K562 (cell line): ENCODE measurements at regions not wholly inside any gene's neighbourhood (a gene's known extent, or its start where the extent isn't known, plus 50 kb on each side); places are given as distances from the start of the nearest gene placed in this dataset.

Experiments
- ATAC-seq: fragments of 200-7000 bp; cut with Tn5 transposase; 3 replicates; pipeline ENCODE4 v1.9.1; 2020; ENCODE audit warnings: moderate library complexity
- BruUV-seq: library from RNA; stranded (reverse); fragments of 400-500 nt; replicated peaks from 2 replicates; lab custom pipeline; 2021; lab: Mats Ljungman, UMichigan
- CTCF ChIA-PET: fragments of 300-600 bp; formaldehyde crosslinking; extraction: SDS; loops from one replicate; lab custom pipeline; 2021; ENCODE audit warnings: low intra/inter-chr PET ratio; lab: Yijun Ruan, JAX
- POLR2A ChIA-PET: fragments of 300-600, 350-650 bp; sonication (Branson Sonifier 250); formaldehyde crosslinking; extraction: SDS; loops from one replicate; lab custom pipeline; 2021; ENCODE audit warnings: antibody characterized with exemption, inconsistent platforms; lab: Yijun Ruan, JAX
- DNase-seq, 4 experiments: peaks; one replicate each; pipeline versions ENCODE4 v3.0.0 to v3.0.0-alpha.2; 2011 to 2018; ENCODE audit warnings: low spot score in 3 of 4, mixed read lengths in 3 of 4; ENCODE audit errors: extremely low read depth in 1 of 4
- FAIRE-seq: peaks from 2 replicates; lab custom pipeline; 2011; peaks lifted over from hg19 to GRCh38; lab: Jason Lieb, UNC
- H2AFZ ChIP-seq: 2 replicates; pipeline ENCODE4 v1.6.0; 2011; ENCODE audit warnings: low read depth, low read length, control low read depth, inconsistent platforms
- H3K27ac ChIP-seq: fragments of 200-600 bp; 3 replicates; pipeline ENCODE4 v1.8.0; 2011; ENCODE audit warnings: low read depth, mild to moderate bottlenecking, control low read depth, inconsistent platforms, low read length, moderate library complexity, mixed read lengths; ENCODE audit errors: extremely low read depth
- H3K27me3 ChIP-seq, 2 experiments: fragments of 300-600 bp in 1 of 2; 2 replicates in 1 of 2; 3 replicates in 1 of 2; pipeline versions ENCODE4 v1.6.0 to v1.8.0; 2011; ENCODE audit warnings: inconsistent platforms in 2 of 2, low read length in 2 of 2, mild to moderate bottlenecking in 1 of 2, mixed read lengths in 1 of 2, moderate library complexity in 1 of 2; ENCODE audit not compliant: control insufficient read depth in 2 of 2, insufficient read depth in 2 of 2
- H3K36me3 ChIP-seq: fragments of 300-600 bp; 3 replicates; pipeline ENCODE4 v1.8.0; 2011; ENCODE audit warnings: mild to moderate bottlenecking, low read length, inconsistent platforms; ENCODE audit not compliant: control insufficient read depth, insufficient read depth
- H3K4me1 ChIP-seq, 2 experiments: fragments of 200-600 bp in 1 of 2; replicated peaks in 1 of 2; 2 replicates in 1 of 2; 3 replicates in 1 of 2; pipeline versions ENCODE4 v1.5.1 to v1.8.0; 2011; ENCODE audit warnings: inconsistent platforms in 2 of 2, low read length in 2 of 2, mild to moderate bottlenecking in 1 of 2, mixed read lengths in 1 of 2, moderate library complexity in 1 of 2; ENCODE audit not compliant: control insufficient read depth in 2 of 2, insufficient read depth in 2 of 2
- H3K4me2 ChIP-seq: 2 replicates; pipeline ENCODE4 v1.6.1; 2011; ENCODE audit warnings: low read length, control low read depth, inconsistent platforms, mixed read lengths; ENCODE audit not compliant: insufficient read depth
- H3K4me3 ChIP-seq: fragments of 200-600 bp; sonication (generic), shearing (Covaris generic); 2 replicates; pipeline ENCODE4 v1.5.1; 2016; ENCODE audit warnings: control low read depth, inconsistent platforms
- H3K79me2 ChIP-seq: fragments of 200-600 bp; 3 replicates; pipeline ENCODE4 v1.8.0; 2011; ENCODE audit warnings: low read length, inconsistent platforms; ENCODE audit not compliant: control insufficient read depth, insufficient read depth
- H3K9ac ChIP-seq, 2 experiments: 2 replicates each; pipeline versions ENCODE4 v1.6.0 to v1.6.1; 2011; ENCODE audit warnings: low read depth in 2 of 2, low read length in 2 of 2, control low read depth in 1 of 2, inconsistent platforms in 1 of 2, mild to moderate bottlenecking in 1 of 2, mixed read lengths in 1 of 2; ENCODE audit not compliant: insufficient read depth in 1 of 2
- H3K9me1 ChIP-seq: one replicate; pipeline ENCODE4 v1.6.0; 2011; ENCODE audit warnings: inconsistent platforms, mild to moderate bottlenecking, low read length, moderate library complexity; ENCODE audit not compliant: control insufficient read depth, insufficient read depth
- H3K9me3 ChIP-seq: replicated peaks from 2 replicates; pipeline ENCODE4 v1.5.1; 2011; ENCODE audit warnings: low read depth, low read length, inconsistent platforms; ENCODE audit not compliant: control insufficient read depth, insufficient read depth
- H4K20me1 ChIP-seq: replicated peaks from 2 replicates; pipeline ENCODE4 v1.6.1; 2011; ENCODE audit warnings: low read length, inconsistent platforms, mixed read lengths; ENCODE audit not compliant: control insufficient read depth, insufficient read depth
- CCAR2 ChIP-seq: fragments of 200-400 bp; formaldehyde crosslinking; IDR thresholded peaks from 2 replicates; pipeline ENCODE4 v1.6.1; 2017; ENCODE audit warnings: mild to moderate bottlenecking, low read depth, low read length
- MAFG ChIP-seq: fragments of 450-650 bp; conservative IDR thresholded peaks from 2 replicates; pipeline ENCODE4 v1.6.1; 2016; ENCODE audit warnings: missing genetic modification characterization, missing compliant biosample characterization
- PYGO2 ChIP-seq: fragments of 450-650 bp; IDR thresholded peaks from 2 replicates; pipeline ENCODE4 v1.6.1; 2016; ENCODE audit warnings: mild to moderate bottlenecking, missing genetic modification characterization, moderate library complexity, missing compliant biosample characterization
- SMARCE1 ChIP-seq: fragments of 450-650 bp; IDR thresholded peaks from 2 replicates; pipeline ENCODE4 v1.7.1; 2016; ENCODE audit warnings: mild to moderate bottlenecking
- SRSF7 ChIP-seq: fragments of 200-400 bp; formaldehyde crosslinking; optimal IDR thresholded peaks from 2 replicates; pipeline ENCODE3; 2017; ENCODE audit warnings: mild to moderate bottlenecking, low read depth, low read length
- TBL1XR1 ChIP-seq, 2 experiments: IDR thresholded peaks; 2 replicates each; pipeline ENCODE4 v1.6.1; 2012; ENCODE audit warnings: improper control_type of control experiment in 2 of 2, low read length in 2 of 2, mild to moderate bottlenecking in 1 of 2
- TEAD1 ChIP-seq, 2 experiments: fragments of 450-650 bp in 1 of 2; sonication (generic) in 1 of 2; formaldehyde crosslinking; IDR thresholded peaks; 2 replicates each; pipeline versions ENCODE4 v1.4.0 to v1.8.0; 2020 to 2022; ENCODE audit warnings: mild to moderate bottlenecking in 2 of 2, missing genetic modification reagents in 1 of 2
- ZFX ChIP-seq: sonication (generic); formaldehyde crosslinking; IDR thresholded peaks from 2 replicates; pipeline ENCODE4 v1.8.0; 2022; ENCODE audit warnings: mild to moderate bottlenecking, missing genetic modification reagents, moderate library complexity
- ZKSCAN8 ChIP-seq: fragments of 200-800 bp; sonication (Bioruptor generic); IDR thresholded peaks from 2 replicates; pipeline ENCODE4 v1.6.1; 2016; ENCODE audit warnings: missing genetic modification characterization, missing compliant biosample characterization
- ZNF644 ChIP-seq: fragments of 200-800 bp; sonication (Bioruptor generic); IDR thresholded peaks from 2 replicates; pipeline ENCODE4 v1.6.1; 2016; ENCODE audit warnings: low read depth, missing genetic modification characterization, missing compliant biosample characterization
- WGBS: fragments of 100-300 bp; shearing (Covaris generic); methylation state at CpG from one replicate; pipeline ENCODE4 v1.1.6; 2016; ENCODE audit warnings: low coverage, mixed read lengths; ENCODE audit not compliant: insufficient coverage; ENCODE audit errors: missing lambda C conversion rate; 5-methylcytosine and 5-hydroxymethylcytosine counted together
- in situ Hi-C: fragments of 300-500 bp; cut with MboI; formaldehyde crosslinking; loops from 4 replicates; pipeline ENCODE4 v1.15.0; 2018; ENCODE audit warnings: inconsistent platforms, mixed read lengths
- intact Hi-C: fragments of 100-400 bp; cut with micrococcal nuclease; formaldehyde crosslinking; loops from 2 replicates; pipeline ENCODE4 v1.14.2; 2022
- TF ChIP-seq, protein P1 (sequence below): conservative IDR thresholded peaks from 2 replicates; pipeline ENCODE4 v1.6.1; 2011; ENCODE audit warnings: low read depth, mild to moderate bottlenecking, low read length; ENCODE audit not compliant: control insufficient read depth
- TF ChIP-seq, protein P2 (sequence below): fragments of 450-650 bp; IDR thresholded peaks from 2 replicates; pipeline ENCODE4 v1.6.1; 2016; ENCODE audit warnings: low read depth
- TF ChIP-seq, protein P3 (sequence below), 2 experiments: fragments of 250-450 bp in 1 of 2; fragments of 450-650 bp in 1 of 2; sonication (Bioruptor Pico) in 1 of 2; IDR thresholded peaks; 2 replicates each; pipeline versions ENCODE4 v1.6.1 to v1.8.0; 2016 to 2021; ENCODE audit warnings: mild to moderate bottlenecking in 2 of 2, moderate library complexity in 2 of 2, missing compliant biosample characterization in 1 of 2, missing genetic modification characterization in 1 of 2
- TF ChIP-seq, protein P4 (sequence below): fragments of 250-450 bp; sonication (Bioruptor Pico); IDR thresholded peaks from 2 replicates; pipeline ENCODE4 v1.9.0; 2021; ENCODE audit warnings: mild to moderate bottlenecking

DNA sequence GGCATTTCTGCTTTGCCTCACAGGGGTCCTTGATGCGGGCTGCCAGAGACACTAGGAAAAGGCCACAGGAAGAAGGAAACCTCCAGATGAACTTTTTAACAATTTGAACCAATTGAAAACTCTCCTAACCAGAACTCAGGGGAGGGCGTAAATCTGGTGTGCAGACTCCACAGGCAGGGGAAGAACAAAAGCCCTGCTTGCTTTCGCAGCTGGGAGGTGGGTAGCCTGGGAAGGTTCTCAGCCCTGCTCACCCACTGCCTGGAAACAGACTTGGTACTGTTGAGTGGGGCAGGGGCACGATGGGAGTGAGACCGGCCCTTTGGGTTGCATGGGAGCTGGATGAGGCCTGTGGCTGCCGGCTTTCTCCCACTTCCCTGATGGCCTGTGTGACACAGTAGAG lies 237.8 kb upstream of the TLE4 start:
- WGBS: 3% methylated on average over 4 of the region's 6 CpGs
- Histone ChIP-seq H3K36me3 (no peaks in the 10 kb centered on the region), H3K4me3 (no peak overlapping the region), H3K4me1 (no peaks in the 10 kb centered on the region), H3K27ac (no peak overlapping the region), H3K9me3 (no peaks in the 10 kb centered on the region), H3K27me3 (no peaks in the 10 kb centered on the region), H3K9me1 (no peaks in the 10 kb centered on the region), H3K9ac (no peak overlapping the region), H3K4me2 (no peak overlapping the region), H4K20me1 (no peaks in the 10 kb centered on the region), H2AFZ (no peak overlapping the region), H3K79me2 (no peaks in the 10 kb centered on the region)
- BruUV-seq: no TSS peak
- FAIRE-seq (no peak), DNase-seq (no peak), ATAC-seq (no peak)
- in situ Hi-C loops (no loop called here), intact Hi-C loops (no loop called here)
- ChIA-PET CTCF (no interaction called here), POLR2A (no interaction called here)
- TF ChIP-seq MAFG (tag) (no peak), SMARCE1 (no peak), ZFX (CRISPR knock-in tag) (no peak), SRSF7 (no peak), CCAR2 (no peak), ZKSCAN8 (CRISPR knock-in tag) (no peak), PYGO2 (tag) (no peak), ZNF644 (tag) (no peak), TBL1XR1 (IDR thresholded peaks at IDR 0.05; ENCODE audit: low read length in 2 of 2) (no peak), TEAD1 (CRISPR knock-in tag; IDR thresholded peaks at IDR 0.05) (no peak)
- TF ChIP-seq, protein P1, sequence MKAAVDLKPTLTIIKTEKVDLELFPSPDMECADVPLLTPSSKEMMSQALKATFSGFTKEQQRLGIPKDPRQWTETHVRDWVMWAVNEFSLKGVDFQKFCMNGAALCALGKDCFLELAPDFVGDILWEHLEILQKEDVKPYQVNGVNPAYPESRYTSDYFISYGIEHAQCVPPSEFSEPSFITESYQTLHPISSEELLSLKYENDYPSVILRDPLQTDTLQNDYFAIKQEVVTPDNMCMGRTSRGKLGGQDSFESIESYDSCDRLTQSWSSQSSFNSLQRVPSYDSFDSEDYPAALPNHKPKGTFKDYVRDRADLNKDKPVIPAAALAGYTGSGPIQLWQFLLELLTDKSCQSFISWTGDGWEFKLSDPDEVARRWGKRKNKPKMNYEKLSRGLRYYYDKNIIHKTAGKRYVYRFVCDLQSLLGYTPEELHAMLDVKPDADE: no peak
- TF ChIP-seq, protein P2, sequence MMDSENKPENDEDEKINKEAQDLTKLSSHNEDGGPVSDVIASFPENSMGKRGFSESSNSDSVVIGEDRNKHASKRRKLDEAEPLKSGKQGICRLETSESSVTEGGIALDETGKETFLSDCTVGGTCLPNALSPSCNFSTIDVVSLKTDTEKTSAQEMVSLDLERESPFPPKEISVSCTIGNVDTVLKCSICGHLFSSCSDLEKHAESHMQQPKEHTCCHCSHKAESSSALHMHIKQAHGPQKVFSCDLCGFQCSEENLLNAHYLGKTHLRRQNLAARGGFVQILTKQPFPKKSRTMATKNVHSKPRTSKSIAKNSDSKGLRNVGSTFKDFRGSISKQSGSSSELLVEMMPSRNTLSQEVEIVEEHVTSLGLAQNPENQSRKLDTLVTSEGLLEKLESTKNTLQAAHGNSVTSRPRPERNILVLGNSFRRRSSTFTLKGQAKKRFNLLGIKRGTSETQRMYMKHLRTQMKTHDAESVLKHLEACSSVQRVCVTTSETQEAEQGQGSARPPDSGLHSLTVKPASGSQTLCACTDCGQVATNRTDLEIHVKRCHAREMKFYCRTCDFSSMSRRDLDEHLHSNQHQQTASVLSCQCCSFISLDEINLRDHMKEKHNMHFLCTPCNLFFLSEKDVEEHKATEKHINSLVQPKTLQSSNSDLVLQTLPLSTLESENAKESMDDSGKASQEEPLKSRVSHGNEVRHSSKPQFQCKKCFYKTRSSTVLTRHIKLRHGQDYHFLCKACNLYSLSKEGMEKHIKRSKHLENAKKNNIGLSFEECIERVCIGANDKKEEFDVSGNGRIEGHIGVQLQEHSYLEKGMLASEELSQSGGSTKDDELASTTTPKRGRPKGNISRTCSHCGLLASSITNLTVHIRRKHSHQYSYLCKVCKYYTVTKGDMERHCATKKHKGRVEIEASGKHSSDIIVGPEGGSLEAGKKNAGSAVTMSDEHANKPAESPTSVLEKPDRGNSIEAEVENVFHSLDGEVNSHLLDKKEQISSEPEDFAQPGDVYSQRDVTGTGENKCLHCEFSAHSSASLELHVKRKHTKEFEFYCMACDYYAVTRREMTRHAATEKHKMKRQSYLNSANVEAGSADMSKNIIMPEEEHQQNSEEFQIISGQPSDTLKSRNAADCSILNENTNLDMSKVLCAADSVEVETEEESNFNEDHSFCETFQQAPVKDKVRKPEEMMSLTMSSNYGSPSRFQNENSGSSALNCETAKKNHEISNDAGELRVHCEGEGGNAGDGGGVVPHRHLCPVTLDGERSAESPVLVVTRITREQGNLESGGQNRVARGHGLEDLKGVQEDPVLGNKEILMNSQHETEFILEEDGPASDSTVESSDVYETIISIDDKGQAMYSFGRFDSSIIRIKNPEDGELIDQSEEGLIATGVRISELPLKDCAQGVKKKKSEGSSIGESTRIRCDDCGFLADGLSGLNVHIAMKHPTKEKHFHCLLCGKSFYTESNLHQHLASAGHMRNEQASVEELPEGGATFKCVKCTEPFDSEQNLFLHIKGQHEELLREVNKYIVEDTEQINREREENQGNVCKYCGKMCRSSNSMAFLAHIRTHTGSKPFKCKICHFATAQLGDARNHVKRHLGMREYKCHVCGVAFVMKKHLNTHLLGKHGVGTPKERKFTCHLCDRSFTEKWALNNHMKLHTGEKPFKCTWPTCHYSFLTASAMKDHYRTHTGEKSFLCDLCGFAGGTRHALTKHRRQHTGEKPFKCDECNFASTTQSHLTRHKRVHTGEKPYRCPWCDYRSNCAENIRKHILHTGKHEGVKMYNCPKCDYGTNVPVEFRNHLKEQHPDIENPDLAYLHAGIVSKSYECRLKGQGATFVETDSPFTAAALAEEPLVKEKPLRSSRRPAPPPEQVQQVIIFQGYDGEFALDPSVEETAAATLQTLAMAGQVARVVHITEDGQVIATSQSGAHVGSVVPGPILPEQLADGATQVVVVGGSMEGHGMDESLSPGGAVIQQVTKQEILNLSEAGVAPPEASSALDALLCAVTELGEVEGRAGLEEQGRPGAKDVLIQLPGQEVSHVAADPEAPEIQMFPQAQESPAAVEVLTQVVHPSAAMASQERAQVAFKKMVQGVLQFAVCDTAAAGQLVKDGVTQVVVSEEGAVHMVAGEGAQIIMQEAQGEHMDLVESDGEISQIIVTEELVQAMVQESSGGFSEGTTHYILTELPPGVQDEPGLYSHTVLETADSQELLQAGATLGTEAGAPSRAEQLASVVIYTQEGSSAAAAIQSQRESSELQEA: no peak
- TF ChIP-seq, protein P3, sequence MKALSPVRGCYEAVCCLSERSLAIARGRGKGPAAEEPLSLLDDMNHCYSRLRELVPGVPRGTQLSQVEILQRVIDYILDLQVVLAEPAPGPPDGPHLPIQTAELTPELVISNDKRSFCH (CRISPR knock-in tag; IDR thresholded peaks at IDR 0.05): no peak
- TF ChIP-seq, protein P3 (tag; IDR thresholded peaks at IDR 0.05): no peak
- TF ChIP-seq, protein P4, sequence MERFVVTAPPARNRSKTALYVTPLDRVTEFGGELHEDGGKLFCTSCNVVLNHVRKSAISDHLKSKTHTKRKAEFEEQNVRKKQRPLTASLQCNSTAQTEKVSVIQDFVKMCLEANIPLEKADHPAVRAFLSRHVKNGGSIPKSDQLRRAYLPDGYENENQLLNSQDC (CRISPR knock-in tag): no peak
